Activated naive CD4-positive, alpha-beta T cell treated with Interleukin-2 at 50 U/mL for 16 hours (primary cell): ENCODE measurements at regions not wholly inside any gene's neighbourhood (a gene's known extent, or its start where the extent isn't known, plus 50 kb on each side); places are given as distances from the start of the nearest gene placed in this dataset.
A peak's percentile ranks its signal among the peaks of the same experiment; 100 is the strongest.
"Not testable (repeated sequence)": the region's sequence is repeated elsewhere in the genome, so short reads cannot be mapped to it uniquely, and the experiment has no call there.

Experiments
- DNase-seq: peaks from one replicate; pipeline ENCODE4 v3.0.0-alpha.2; 2020

- DNase-seq, result not testable (repeated sequence)
These were observed 64.5 kb upstream of the HTR1E start for GRCh38 chr6:86872810-86873209.

- DNase-seq, result no peak
These were observed 65.6 kb upstream of the HTR1E start for GRCh38 chr6:86871681-86872080.

DNA sequence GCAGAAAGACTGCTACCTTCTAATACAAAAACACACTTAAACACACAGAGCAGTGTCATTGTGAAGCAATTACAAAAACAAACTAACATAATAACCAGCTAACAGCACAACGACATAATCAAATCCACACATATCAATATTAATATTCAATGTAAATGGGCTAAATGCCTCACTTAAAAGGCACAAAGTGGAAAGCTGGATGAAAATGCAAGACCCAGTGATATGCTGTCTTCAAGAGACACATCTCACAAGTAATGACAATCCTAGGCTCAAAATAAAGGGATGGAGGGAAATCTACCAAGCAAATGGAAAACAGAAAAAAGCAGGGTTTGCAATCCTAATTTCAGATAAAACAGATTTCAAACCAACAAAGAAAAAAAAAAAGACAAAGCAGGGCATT lies 67.8 kb upstream of the HTR1E start:
- no peak for DNase-seq

- DNase-seq, result no peak
These were observed 77.8 kb upstream of the HTR1E start for GRCh38 chr6:86859513-86859912.

- no peak for DNase-seq
These were observed 78.4 kb upstream of the HTR1E start for GRCh38 chr6:86858970-86859369.

DNA sequence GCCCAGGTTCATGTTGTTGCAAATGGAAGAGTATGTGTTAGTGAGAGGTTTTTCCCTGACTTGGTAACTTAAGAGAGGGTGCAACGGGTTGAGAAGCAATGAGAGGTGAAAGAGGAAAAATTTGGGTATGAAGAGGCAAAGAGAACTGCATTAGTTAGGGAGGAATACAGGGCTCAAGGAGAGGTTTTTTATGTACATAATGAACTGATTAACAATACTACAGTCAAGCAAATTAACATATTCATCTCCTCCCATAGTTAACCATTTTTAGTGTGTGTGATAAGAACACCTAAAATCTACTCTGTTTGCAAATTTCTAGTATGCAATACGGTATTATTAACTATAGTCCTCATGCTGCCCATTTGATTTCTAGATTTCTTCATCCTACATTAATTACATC lies 79.5 kb upstream of the HTR1E start:
- DNase-seq, result no peak

GRCh38 chr6:86856937-86857563 lies 80.3 kb upstream of the HTR1E start:
- DNase-seq, result peak; percentile 3

DNA sequence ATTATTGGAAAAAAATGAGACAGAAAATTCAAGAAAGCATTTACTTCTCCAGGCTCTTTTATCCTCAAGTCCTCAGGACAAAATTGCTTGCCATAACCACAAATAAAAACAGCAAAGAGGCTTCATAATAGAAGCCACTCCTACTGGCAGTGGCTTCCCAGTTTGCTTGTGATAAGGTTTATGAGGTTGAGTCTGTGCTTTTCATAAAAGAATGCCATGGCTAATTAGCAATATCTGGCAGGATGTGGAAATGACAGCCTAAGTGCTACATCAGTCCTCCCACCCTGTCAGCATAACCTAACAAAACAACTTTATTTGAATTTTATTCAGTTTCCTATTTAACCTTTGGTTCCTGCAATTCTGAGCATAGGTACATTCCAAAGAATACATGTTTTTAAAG lies 80.9 kb upstream of the HTR1E start:
- no peak for DNase-seq

DNA sequence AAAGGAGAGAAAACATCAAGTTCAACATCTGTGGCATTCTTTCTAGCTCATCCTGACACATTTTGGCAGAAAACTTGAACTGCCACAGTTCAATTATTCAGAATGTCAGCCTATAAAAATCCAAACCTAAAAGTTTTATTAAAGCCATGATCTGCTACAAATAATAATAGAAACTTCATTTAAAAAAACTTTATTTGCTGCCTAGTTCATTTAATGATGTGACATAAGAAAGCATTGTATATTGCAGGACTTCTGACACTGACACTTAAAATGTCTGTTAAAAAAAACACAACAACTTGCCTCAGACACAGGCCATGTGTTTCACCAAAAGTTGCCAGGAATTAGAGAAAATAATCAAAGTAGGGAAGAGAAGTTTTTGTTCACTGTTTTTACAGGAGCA lies 88.3 kb upstream of the HTR1E start:
- no peak for DNase-seq

DNA sequence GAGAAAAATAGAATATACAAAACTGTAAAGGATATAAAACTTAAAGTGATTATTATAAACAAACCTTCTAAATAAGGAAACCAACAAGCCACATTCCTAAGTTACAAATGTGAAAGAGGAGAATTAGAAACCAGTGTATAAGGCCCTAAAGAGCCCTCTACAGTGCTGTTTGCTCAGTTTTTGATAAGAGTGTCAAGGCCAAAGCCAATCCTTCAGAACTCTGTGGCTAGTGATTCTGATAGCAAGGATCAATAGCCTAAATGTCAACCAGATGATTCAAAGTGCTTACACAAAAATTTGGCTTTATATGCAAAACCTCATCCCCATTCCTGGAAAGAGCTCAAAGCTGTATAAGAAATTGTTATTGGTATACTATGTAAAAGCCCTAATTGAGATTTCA lies 104.6 kb upstream of the HTR1E start:
- no peak for DNase-seq

GRCh38 chr6:86825436-86825835 lies 111.9 kb upstream of the HTR1E start:
- no peak for DNase-seq

DNA sequence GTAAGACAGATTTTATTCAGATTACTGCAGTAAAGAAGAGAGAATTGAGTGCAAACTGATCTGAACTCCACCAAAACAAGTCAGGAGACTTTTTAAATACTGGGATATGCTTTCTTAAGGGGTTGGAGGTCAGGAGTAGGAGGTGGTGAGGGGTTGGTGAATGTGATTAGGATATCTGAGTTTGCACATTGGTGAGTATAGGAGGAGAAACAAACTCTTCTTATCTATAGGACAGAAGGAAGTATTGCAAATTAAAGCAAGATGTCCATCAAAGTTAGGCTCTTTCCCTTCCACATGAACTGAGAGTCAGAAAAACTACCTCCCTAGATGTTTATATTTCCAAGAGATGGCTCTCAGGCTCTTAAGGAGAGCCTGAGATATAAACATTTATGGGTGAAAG lies 114.6 kb upstream of the HTR1E start:
- DNase-seq, result no peak

DNA sequence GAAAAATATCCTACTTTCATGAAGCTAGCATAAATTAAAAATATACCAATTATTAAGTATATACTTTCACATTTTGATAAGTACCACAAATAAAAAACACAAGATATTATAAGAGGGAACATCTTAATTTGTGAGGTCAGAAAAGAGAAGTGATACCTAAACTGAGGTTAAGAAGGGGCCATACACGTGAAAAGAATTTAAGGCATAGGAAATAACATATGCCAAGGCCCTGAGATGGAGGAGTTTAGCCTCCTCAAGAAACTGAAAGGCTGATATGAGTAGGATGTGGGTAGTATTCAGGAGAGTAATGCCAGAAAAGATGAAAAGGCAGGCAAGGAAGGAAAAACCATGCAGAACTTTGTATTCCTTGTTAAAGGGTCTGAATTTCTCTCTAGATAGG lies 116.6 kb upstream of the HTR1E start:
- DNase-seq, result no peak

GRCh38 chr6:86793649-86794048 lies 143.7 kb upstream of the HTR1E start:
- no peak for DNase-seq

DNA sequence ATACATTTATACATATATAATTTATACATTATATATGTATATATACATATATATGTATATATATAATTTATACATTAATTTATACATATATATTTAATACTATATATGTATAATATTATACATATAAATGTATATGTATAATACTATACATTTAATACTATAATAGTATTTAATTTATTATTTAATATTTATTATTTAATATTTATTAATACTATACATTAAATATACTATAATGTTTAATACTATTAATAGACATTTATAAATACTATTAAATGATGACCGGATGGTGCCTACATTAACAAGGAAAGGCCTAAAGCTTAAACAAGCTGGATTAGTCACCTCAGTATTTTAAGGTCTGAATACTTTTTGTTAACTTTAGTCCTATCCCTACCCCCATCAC lies 145.9 kb upstream of the HTR1E start:
- DNase-seq, result no peak

DNA sequence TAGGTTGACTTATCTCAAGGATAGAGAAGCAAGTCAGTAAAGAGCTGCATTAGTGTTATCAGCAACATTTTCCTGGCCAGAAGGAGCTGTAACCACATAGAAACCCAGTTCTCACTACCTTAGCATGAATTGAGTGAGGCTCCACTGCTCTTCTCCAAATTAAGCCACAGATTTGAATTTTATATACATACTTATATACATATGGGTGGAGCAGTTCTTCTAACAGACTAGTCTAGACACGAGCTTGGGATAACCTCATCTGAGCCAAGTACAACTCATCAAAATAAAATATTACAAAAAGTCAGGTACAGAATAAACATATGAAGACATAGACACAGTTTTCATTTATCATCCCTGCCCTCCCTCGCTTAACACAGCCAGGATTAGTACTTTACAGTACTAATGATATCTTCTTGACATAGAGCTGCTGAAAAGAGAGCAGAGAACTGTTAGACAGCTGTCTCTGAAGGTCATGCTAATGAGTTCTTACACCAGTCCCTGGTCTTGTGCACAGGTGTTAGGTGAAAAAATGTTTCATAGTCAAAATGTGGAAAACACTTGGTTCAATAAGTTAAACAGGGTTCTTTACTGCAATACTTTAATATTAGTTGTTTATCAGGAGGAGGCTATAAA lies 147.4 kb upstream of the HTR1E start:
- DNase-seq, result no peak

GRCh38 chr6:86782328-86782727 lies 155.0 kb upstream of the HTR1E start:
- no peak for DNase-seq

GRCh38 chr6:86780923-86781322 lies 156.4 kb upstream of the HTR1E start:
- DNase-seq, result no peak

DNA sequence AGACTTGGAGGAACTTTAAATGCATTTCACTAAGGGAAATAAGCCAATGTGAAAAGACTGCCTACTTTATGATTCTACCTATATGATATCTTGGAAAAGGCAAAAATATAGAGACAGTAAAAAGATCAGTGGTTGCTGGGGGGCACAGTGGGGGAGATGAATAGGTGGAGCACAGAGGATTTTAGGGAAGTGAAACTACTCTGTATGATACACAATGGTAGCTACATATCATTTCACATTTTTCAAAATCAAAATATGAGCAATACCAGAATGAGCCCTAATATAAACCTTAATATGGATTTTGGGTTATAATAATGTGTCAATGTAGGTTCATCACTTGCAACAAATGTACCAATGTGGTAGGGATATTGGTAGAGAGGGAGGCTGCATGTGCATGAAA lies 161.4 kb upstream of the HTR1E start:
- DNase-seq, result no peak

- DNase-seq, result no peak
These were observed 172.1 kb upstream of the HTR1E start for GRCh38 chr6:86765211-86765610.

GRCh38 chr6:86759953-86760352 lies 177.4 kb upstream of the HTR1E start:
- DNase-seq, result not testable (repeated sequence)

- DNase-seq, result no peak
These were observed 180.6 kb upstream of the HTR1E start for GRCh38 chr6:86756640-86757229.

DNA sequence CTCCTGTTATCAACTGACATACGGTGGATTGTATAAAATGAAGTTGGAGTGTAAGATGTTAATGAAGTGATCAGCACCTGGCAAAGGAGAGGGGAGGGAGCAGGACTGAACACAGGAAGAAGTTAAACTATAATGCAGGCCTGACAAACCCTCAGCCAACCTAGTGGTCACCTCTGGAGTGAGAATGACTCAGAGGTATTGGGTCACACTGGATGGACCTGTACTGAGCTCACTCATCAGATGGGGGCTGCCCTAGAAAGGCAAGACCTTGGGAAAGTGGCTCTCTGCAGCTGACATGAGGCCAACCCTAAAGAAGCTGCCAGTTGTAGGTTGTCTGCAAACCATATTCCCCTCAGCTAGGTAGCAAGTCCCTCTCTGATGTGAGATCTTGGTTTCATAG lies 193.3 kb upstream of the HTR1E start:
- DNase-seq, result no peak

GRCh38 chr6:86738078-86738477 lies 199.2 kb upstream of the HTR1E start:
- DNase-seq, result no peak

DNA sequence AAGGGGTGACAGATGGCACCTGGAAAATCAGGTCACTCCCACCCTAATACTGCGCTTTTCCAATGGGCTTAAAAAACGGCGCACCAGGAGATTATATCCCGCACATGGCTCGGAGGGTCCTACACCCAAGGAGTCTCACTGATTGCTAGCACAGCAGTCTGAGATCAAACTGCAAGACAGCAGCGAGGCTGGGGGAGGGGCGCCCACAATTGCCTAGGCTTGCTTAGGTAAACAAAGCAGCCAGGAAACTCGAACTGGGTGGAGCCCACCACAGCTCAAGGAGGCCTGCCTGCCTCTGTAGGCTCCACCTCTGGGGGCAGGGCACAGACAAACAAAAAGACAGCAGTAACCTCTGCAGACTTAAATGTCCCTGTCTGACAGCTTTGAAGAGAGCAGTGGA lies 205.7 kb upstream of the HTR1E start:
- DNase-seq, result not testable (repeated sequence)
